ENCODE measurements at regions not wholly inside any gene's neighbourhood (a gene's known extent, or its start where the extent isn't known, plus 50 kb on each side); places are given as distances from the start of the nearest gene placed in this dataset.

- TF ChIP-seq CTCF (IDR thresholded peaks at IDR 0.05; ENCODE audit: low read length) (no peak), EZH2 (IDR thresholded peaks at IDR 0.05; ENCODE audit: borderline replicate concordance, low read length) (no peak)
Measured at GRCh38 chr3:38890426-38890825, 74.4 kb upstream of the SCN10A start.

Measured in OCI-LY1 (cell line).